Gastrocnemius medialis (tissue), 4 donors: ENCODE measurements at regions not wholly inside any gene's neighbourhood (a gene's known extent, or its start where the extent isn't known, plus 50 kb on each side); places are given as distances from the start of the nearest gene placed in this dataset.

Experiments used
- ATAC-seq, 2 donors: fragments of 150-250 bp; one replicate each; pipeline ENCODE4 v1.9.1; 2016
- DNase-seq, 2 donors: peaks; one replicate each; pipeline ENCODE4 v3.0.0-alpha.2; 2019
- H3K27ac ChIP-seq, 4 donors: fragments of 200-600 bp; sonication (generic); 1 replicate in 1 of 4; 2 replicates in 3 of 4; pipeline ENCODE4 v1.5.1; 2016 to 2018; ENCODE audit warnings: mild to moderate bottlenecking in 2 of 4, moderate library complexity in 1 of 4
- H3K27me3 ChIP-seq, 3 donors: fragments of 200-600 bp; sonication (generic) in 2 of 3; 1 replicate in 1 of 3; 2 replicates in 2 of 3; pipeline versions ENCODE4 v1.5.1 to v1.6.0; 2016 to 2019; ENCODE audit warnings: mild to moderate bottlenecking in 1 of 3, moderate library complexity in 1 of 3
- H3K36me3 ChIP-seq, 2 donors: fragments of 200-600 bp; sonication (generic) in 1 of 2; one replicate each; pipeline ENCODE4 v1.5.1; 2017 to 2018
- H3K4me1 ChIP-seq, 2 donors: fragments of 200-600 bp; sonication (generic) in 1 of 2; one replicate each; pipeline ENCODE4 v1.5.1; 2016 to 2017; ENCODE audit warnings: mild to moderate bottlenecking in 2 of 2
- H3K4me3 ChIP-seq, 4 donors: fragments of 200-600 bp; sonication (generic) in 3 of 4; 1 replicate in 1 of 4; 2 replicates in 3 of 4; pipeline ENCODE4 v1.5.1; 2016 to 2019; ENCODE audit warnings: mild to moderate bottlenecking in 2 of 4
- H3K9me3 ChIP-seq, 3 donors: fragments of 200-600 bp; sonication (generic) in 2 of 3; 1 replicate in 1 of 3; 2 replicates in 2 of 3; pipeline ENCODE4 v1.5.1; 2016 to 2019
- CTCF ChIP-seq, 5 experiments: fragments of 450-650 bp in 3 of 5; fragments of 200-600 bp in 2 of 5; sonication (generic) in 2 of 5; IDR thresholded peaks in 4 of 5; conservative IDR thresholded peaks in 1 of 5; 1 replicate in 4 of 5; 2 replicates in 1 of 5; pipeline ENCODE4 v1.5.1; 2016 to 2019; ENCODE audit warnings: antibody characterized with exemption in 5 of 5, mild to moderate bottlenecking in 3 of 5, moderate library complexity in 3 of 5
- POLR2A ChIP-seq, 2 donors: fragments of 450-650 bp; IDR thresholded peaks; one replicate each; pipeline ENCODE4 v1.6.1; 2017; ENCODE audit warnings: antibody characterized with exemption in 2 of 2, mild to moderate bottlenecking in 2 of 2, moderate library complexity in 2 of 2
- in situ Hi-C, 4 donors: fragments of 200-750 bp; cut with MboI; loops; one replicate each; pipeline versions ENCODE4 v1.15.0 to v1.8.0; 2017; ENCODE audit warnings: low sequenced_read_pairs in 4 of 4
- intact Hi-C: fragments of 100-400 bp; cut with DNase I; formaldehyde crosslinking; loops from one replicate; pipeline ENCODE4 v1.15.1; 2023; ENCODE audit warnings: low total_unique reads

- no peaks in the 10 kb centered on the region for H3K9me3 ChIP-seq
- intact Hi-C loops: loop anchor here (5.0 to 10.0 kb wide), 2 partner anchors 280 to 537 kb away; partner anchors contain the start of gene TRIB2
- TF ChIP-seq POLR2A (IDR thresholded peaks at IDR 0.05) (no peak), CTCF (IDR thresholded peaks at IDR 0.05 in 4 of 5, conservative IDR thresholded peaks at IDR 0.05 in 1 of 5) (no peak)
- in situ Hi-C loops: no loop called here
- peaks cover 15 to 16% of the 10 kb centered on the region in 2 donors for H3K4me1 ChIP-seq
- H3K36me3 ChIP-seq: no peaks in the 10 kb centered on the region
- DNase-seq (peak in 1 of 2 donors; percentile 38), ATAC-seq (peak; percentile 49)
- peak overlapping the region in 3 of 4 donors; percentile 12 to 43 (median 41) for H3K27ac ChIP-seq
- no peak overlapping the region for H3K4me3 ChIP-seq
- H3K27me3 ChIP-seq: no peaks in the 10 kb centered on the region
Observed at GRCh38 chr2:12177455-12178288, 431.2 kb downstream of the LPIN1 start.

- DNase-seq (no peak), ATAC-seq (no peak)
- H3K4me3 ChIP-seq: no peak overlapping the region
- H3K4me1 ChIP-seq: peaks cover 15 to 16% of the 10 kb centered on the region in 2 donors
- H3K36me3 ChIP-seq: no peaks in the 10 kb centered on the region
- H3K27ac ChIP-seq: no peak overlapping the region
- H3K9me3 ChIP-seq: no peaks in the 10 kb centered on the region
- H3K27me3 ChIP-seq: no peaks in the 10 kb centered on the region
- intact Hi-C loops: loop anchor here (5.0 to 10.0 kb wide), 2 partner anchors 279 to 536 kb away; partner anchors contain the start of gene TRIB2
- TF ChIP-seq CTCF (IDR thresholded peaks at IDR 0.05 in 4 of 5, conservative IDR thresholded peaks at IDR 0.05 in 1 of 5) (no peak), POLR2A (IDR thresholded peaks at IDR 0.05) (no peak)
- in situ Hi-C loops: no loop called here
Observed at GRCh38 chr2:12178289-12179080, 432.1 kb downstream of the LPIN1 start.

GRCh38 chr2:12180031-12180430 lies 433.6 kb downstream of the LPIN1 start:
- in situ Hi-C loops: no loop called here
- TF ChIP-seq POLR2A (IDR thresholded peaks at IDR 0.05): no peak
- TF ChIP-seq CTCF (IDR thresholded peaks at IDR 0.05 in 4 of 5, conservative IDR thresholded peaks at IDR 0.05 in 1 of 5): no peak
- intact Hi-C loops: no loop called here
- Histone ChIP-seq H3K4me1 (peaks cover 15 to 16% of the 10 kb centered on the region in 2 donors), H3K27me3 (peaks cover 0 to 3% (median 0%) of the 10 kb centered on the region in 3 donors), H3K4me3 (no peak overlapping the region), H3K9me3 (no peaks in the 10 kb centered on the region), H3K27ac (no peak overlapping the region), H3K36me3 (no peaks in the 10 kb centered on the region)
- ATAC-seq: no peak
- no peak for DNase-seq

- no peak for ATAC-seq
- H3K9me3 ChIP-seq: no peaks in the 10 kb centered on the region
- H3K4me3 ChIP-seq: no peak overlapping the region
- DNase-seq: no peak
- H3K27ac ChIP-seq: no peak overlapping the region
- intact Hi-C loops: no loop called here
- H3K27me3 ChIP-seq: peaks cover 0 to 3% (median 0%) of the 10 kb centered on the region in 3 donors
- peaks cover 0 to under 1% of the 10 kb centered on the region in 2 donors for H3K4me1 ChIP-seq
- in situ Hi-C loops: no loop called here
- TF ChIP-seq POLR2A (IDR thresholded peaks at IDR 0.05) (no peak), CTCF (IDR thresholded peaks at IDR 0.05 in 4 of 5, conservative IDR thresholded peaks at IDR 0.05 in 1 of 5) (no peak)
- no peaks in the 10 kb centered on the region for H3K36me3 ChIP-seq
Observed at GRCh38 chr2:12183032-12183645, 436.7 kb downstream of the LPIN1 start.
